ENCODE measurements at regions not wholly inside any gene's neighbourhood (a gene's known extent, or its start where the extent isn't known, plus 50 kb on each side); places are given as distances from the start of the nearest gene placed in this dataset.

- no peak for DNase-seq (ENCODE audit: low read depth)
- no peak for TF ChIP-seq CTCF (IDR thresholded peaks at IDR 0.05; ENCODE audit: insufficient read depth, low read length, severe bottlenecking)
- FAIRE-seq = no peak
- Histone ChIP-seq H3K27me3 (ENCODE audit: control insufficient read depth, insufficient read depth, low read length) (no peaks in the 10 kb centered on the region), H3K4me3 (ENCODE audit: low read depth, low read length) (no peak overlapping the region), H3K36me3 (ENCODE audit: control insufficient read depth, insufficient read depth, low read length) (no peaks in the 10 kb centered on the region)
Measured at GRCh38 chr4:145280541-145280940, 100.2 kb upstream of the OTUD4 start.

- no peaks in the 10 kb centered on the region for H3K36me3 ChIP-seq (ENCODE audit: control insufficient read depth, insufficient read depth, low read length)
- no peaks in the 10 kb centered on the region for H3K27me3 ChIP-seq (ENCODE audit: control insufficient read depth, insufficient read depth, low read length)
- peak; percentile 94 for DNase-seq (ENCODE audit: low read depth)
- FAIRE-seq = no peak
- TF ChIP-seq CTCF (IDR thresholded peaks at IDR 0.05; ENCODE audit: insufficient read depth, low read length, severe bottlenecking) = no peak
- H3K4me3 ChIP-seq (ENCODE audit: low read depth, low read length) = no peak overlapping the region
Measured at GRCh38 chr4:145279122-145279960, 99.0 kb upstream of the OTUD4 start.

- FAIRE-seq (no peak), DNase-seq (ENCODE audit: low read depth) (peak; percentile 70)
- TF ChIP-seq CTCF (IDR thresholded peaks at IDR 0.05; ENCODE audit: insufficient read depth, low read length, severe bottlenecking) = no peak
- H3K27me3 ChIP-seq (ENCODE audit: control insufficient read depth, insufficient read depth, low read length) = no peaks in the 10 kb centered on the region
- H3K36me3 ChIP-seq (ENCODE audit: control insufficient read depth, insufficient read depth, low read length) = no peaks in the 10 kb centered on the region
- no peak overlapping the region for H3K4me3 ChIP-seq (ENCODE audit: low read depth, low read length)
Measured at GRCh38 chr4:145278341-145279121, 98.1 kb upstream of the OTUD4 start.

GRCh38 chr4:145277011-145277410, 96.6 kb upstream of the OTUD4 start:
- FAIRE-seq (no peak), DNase-seq (ENCODE audit: low read depth) (no peak)
- H3K27me3 ChIP-seq (ENCODE audit: control insufficient read depth, insufficient read depth, low read length) = no peaks in the 10 kb centered on the region
- H3K4me3 ChIP-seq (ENCODE audit: low read depth, low read length) = no peak overlapping the region
- H3K36me3 ChIP-seq (ENCODE audit: control insufficient read depth, insufficient read depth, low read length) = no peaks in the 10 kb centered on the region
- TF ChIP-seq CTCF (IDR thresholded peaks at IDR 0.05; ENCODE audit: insufficient read depth, low read length, severe bottlenecking) = no peak

- H3K36me3 ChIP-seq (ENCODE audit: control insufficient read depth, insufficient read depth, low read length) = no peaks in the 10 kb centered on the region
- TF ChIP-seq CTCF (IDR thresholded peaks at IDR 0.05; ENCODE audit: insufficient read depth, low read length, severe bottlenecking) = no peak
- DNase-seq (ENCODE audit: low read depth) (no peak), FAIRE-seq (no peak)
- H3K4me3 ChIP-seq (ENCODE audit: low read depth, low read length) = no peak overlapping the region
- no peaks in the 10 kb centered on the region for H3K27me3 ChIP-seq (ENCODE audit: control insufficient read depth, insufficient read depth, low read length)
Measured at GRCh38 chr4:145276050-145276449, 95.7 kb upstream of the OTUD4 start.
